ENCODE measurements at regions not wholly inside any gene's neighbourhood (a gene's known extent, or its start where the extent isn't known, plus 50 kb on each side); places are given as distances from the start of the nearest gene placed in this dataset.

GRCh38 chr5:167877114-167877722 lies 414.2 kb upstream of the WWC1 start:
- TF ChIP-seq ARNTL (CRISPR knock-in tag; IDR thresholded peaks at IDR 0.05; ENCODE audit: borderline replicate concordance, low read depth), result peak; percentile 38; the same call in 1 of the 2 replicates
- TF ChIP-seq ZC3H10 (CRISPR knock-in tag; IDR thresholded peaks at IDR 0.05), result no peak
- peak; percentile 99 for TF ChIP-seq ISL1 (CRISPR knock-in tag; IDR thresholded peaks at IDR 0.05)
- peak; percentile 92; the same call in 1 of the 2 replicates for TF ChIP-seq PATZ1 (CRISPR knock-in tag; IDR thresholded peaks at IDR 0.05; ENCODE audit: borderline replicate concordance)
- no peak for TF ChIP-seq ESRRG (CRISPR knock-in tag; IDR thresholded peaks at IDR 0.05)
- TF ChIP-seq RARB (CRISPR knock-in tag; IDR thresholded peaks at IDR 0.05), result no peak
- TF ChIP-seq SNAI2 (CRISPR knock-in tag; IDR thresholded peaks at IDR 0.05), result peak; percentile 87
- peak; percentile 64 for TF ChIP-seq TCF4 (CRISPR knock-in tag; IDR thresholded peaks at IDR 0.05; ENCODE audit: borderline replicate concordance)
- peak; percentile 37; the same call in 1 of the 2 replicates for TF ChIP-seq POU6F1 (CRISPR knock-in tag; IDR thresholded peaks at IDR 0.05; ENCODE audit: borderline replicate concordance, low read depth)
- TF ChIP-seq CREB5 (CRISPR knock-in tag; IDR thresholded peaks at IDR 0.05; ENCODE audit: low read depth), result peak; percentile 95
- no peak for TF ChIP-seq TOX (CRISPR knock-in tag; IDR thresholded peaks at IDR 0.05; ENCODE audit: borderline replicate concordance)
- no peak for TF ChIP-seq OSR1 (CRISPR knock-in tag; IDR thresholded peaks at IDR 0.05)
- TF ChIP-seq ZFP3 (CRISPR knock-in tag; IDR thresholded peaks at IDR 0.05), result peak; percentile 59; the same call in 1 of the 2 replicates
- peak; percentile 53; the same call in 1 of the 2 replicates for TF ChIP-seq ZNF70 (CRISPR knock-in tag; IDR thresholded peaks at IDR 0.05)
- peak; percentile 54; the same call in 1 of the 2 replicates for TF ChIP-seq ZNF8 (CRISPR knock-in tag; IDR thresholded peaks at IDR 0.05)
- no peak for TF ChIP-seq BACH2 (CRISPR knock-in tag; IDR thresholded peaks at IDR 0.05; ENCODE audit: borderline replicate concordance)
- TF ChIP-seq GLIS3 (CRISPR knock-in tag; IDR thresholded peaks at IDR 0.05), result peak; percentile 40; the same call in 1 of the 2 replicates
- TF ChIP-seq CSRNP3 (CRISPR knock-in tag; IDR thresholded peaks at IDR 0.05), result peak; percentile 90
- peak; percentile 55; the same call in 1 of the 2 replicates for TF ChIP-seq TSHZ2 (CRISPR knock-in tag; IDR thresholded peaks at IDR 0.05)

GRCh38 chr5:167877924-167878323 lies 413.5 kb upstream of the WWC1 start:
- TF ChIP-seq CREB5 (CRISPR knock-in tag; IDR thresholded peaks at IDR 0.05; ENCODE audit: low read depth), result no peak
- TF ChIP-seq TOX (CRISPR knock-in tag; IDR thresholded peaks at IDR 0.05; ENCODE audit: borderline replicate concordance), result no peak
- TF ChIP-seq ZNF565 (CRISPR knock-in tag; conservative IDR thresholded peaks at IDR 0.05; ENCODE audit: low read depth), result no peak
- TF ChIP-seq ZFP3 (CRISPR knock-in tag; IDR thresholded peaks at IDR 0.05), result no peak
- no peak for TF ChIP-seq CSDC2 (CRISPR knock-in tag; IDR thresholded peaks at IDR 0.05)
- no peak for TF ChIP-seq ZNF70 (CRISPR knock-in tag; IDR thresholded peaks at IDR 0.05)
- no peak for TF ChIP-seq SNAI2 (CRISPR knock-in tag; IDR thresholded peaks at IDR 0.05)
- TF ChIP-seq TSHZ2 (CRISPR knock-in tag; IDR thresholded peaks at IDR 0.05), result no peak
- TF ChIP-seq CSRNP3 (CRISPR knock-in tag; IDR thresholded peaks at IDR 0.05), result no peak
- no peak for TF ChIP-seq ISL1 (CRISPR knock-in tag; IDR thresholded peaks at IDR 0.05)
- TF ChIP-seq TCF4 (CRISPR knock-in tag; IDR thresholded peaks at IDR 0.05; ENCODE audit: borderline replicate concordance), result no peak
- no peak for TF ChIP-seq ARNTL (CRISPR knock-in tag; IDR thresholded peaks at IDR 0.05; ENCODE audit: borderline replicate concordance, low read depth)

More at GRCh38 chr5:167877114-167877722, 414.2 kb upstream of the WWC1 start:
- no peak for ATAC-seq

More at GRCh38 chr5:167877924-167878323, 413.5 kb upstream of the WWC1 start:
- no peak for ATAC-seq

Data from SK-N-SH treated with all-trans-retinoic acid at 6 μM for 48 hours (cell line).